Suppressor macrophage treated with lipopolysaccharide for 1 hour (primary cell): ENCODE measurements at regions not wholly inside any gene's neighbourhood (a gene's known extent, or its start where the extent isn't known, plus 50 kb on each side); places are given as distances from the start of the nearest gene placed in this dataset.
"Not testable (repeated sequence)": the region's sequence is repeated elsewhere in the genome, so short reads cannot be mapped to it uniquely, and the experiment has no call there.

ENCODE experiments used
- DNase-seq, 3 donors: peaks; one replicate each; pipeline ENCODE4 v3.0.0-alpha.2; 2020 to 2022

DNA sequence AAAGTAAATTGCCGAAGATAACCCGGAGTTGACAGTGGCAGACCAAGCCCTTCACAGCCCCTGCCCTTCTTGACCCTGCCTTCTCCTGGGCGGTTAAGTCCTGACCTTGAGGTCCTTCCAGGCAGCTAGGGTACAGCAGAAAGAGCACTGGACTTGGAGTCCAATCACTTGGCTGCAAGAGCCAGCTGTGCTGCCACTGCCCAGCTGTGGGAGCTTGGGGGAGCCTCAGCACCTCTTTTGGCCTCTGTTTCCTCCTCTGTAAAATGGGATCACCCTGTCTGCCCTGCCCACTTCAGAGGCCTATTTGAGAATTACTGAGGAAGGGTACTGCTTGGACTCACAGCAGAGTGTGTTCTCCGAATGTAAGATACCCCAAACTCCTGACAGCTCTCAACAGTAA is 66.2 kb upstream of the SMAD6 start:
- DNase-seq, result no peak

DNA sequence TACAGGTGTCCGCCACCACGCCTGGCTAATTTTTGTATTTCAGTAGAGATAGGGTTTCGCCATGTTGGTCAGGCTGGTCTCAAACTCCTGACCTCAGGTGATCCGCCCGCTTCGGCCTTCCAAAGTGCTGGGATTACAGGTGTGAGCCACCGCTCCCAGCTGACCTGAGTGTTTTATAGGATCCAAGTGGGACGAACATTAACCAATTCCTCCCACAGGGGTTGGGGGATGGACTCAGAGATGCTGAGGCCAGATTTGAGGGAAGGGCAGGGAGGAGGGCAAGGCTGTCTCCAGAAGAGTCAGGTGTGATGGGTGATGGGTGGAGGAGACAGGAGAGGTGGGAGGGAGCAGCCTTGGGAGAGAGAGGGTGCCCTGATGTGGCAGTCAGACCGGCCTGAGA is 65.0 kb upstream of the SMAD6 start:
- not testable (repeated sequence) for DNase-seq

DNA sequence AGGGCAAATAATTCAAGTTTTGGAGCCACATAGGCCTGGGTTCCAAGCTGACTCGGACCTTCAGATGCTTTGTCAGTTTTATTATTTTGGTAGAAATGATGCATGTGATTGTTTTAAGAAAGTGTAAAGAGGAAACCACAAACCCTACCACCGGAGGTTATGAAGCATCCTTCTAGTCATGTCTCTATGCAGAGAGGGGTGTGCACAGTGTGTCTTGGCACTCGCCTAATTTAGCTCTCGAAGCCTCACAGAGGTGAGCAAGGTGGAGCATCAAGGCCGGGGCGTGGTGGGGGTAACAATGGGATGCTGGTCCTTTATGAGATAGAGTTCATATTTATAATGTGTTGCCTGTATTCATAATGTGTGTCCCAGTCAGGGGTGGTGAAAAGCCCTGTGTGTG is 63.7 kb upstream of the SMAD6 start:
- no peak for DNase-seq

- DNase-seq, result no peak
These were observed 60.3 kb upstream of the SMAD6 start for GRCh38 chr15:66641485-66642315.

DNA sequence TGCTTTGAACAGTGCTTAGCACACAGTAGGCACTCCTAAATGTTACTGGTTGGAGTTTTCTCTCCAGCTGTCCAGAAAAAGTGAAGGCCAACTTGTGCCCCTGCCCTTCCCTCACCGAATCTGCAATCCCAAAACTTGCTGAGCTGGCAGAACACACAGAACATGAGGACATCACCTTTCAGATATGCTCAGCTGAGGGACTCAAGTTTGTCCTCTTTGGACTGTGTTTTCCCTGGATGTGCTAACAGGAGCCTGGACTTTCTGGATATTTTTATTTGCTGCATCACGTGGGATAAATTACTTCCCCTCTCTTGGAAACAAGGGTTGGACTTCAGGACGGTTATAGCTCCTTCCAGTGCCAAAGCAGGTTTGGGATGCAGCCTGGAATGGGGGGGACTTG is 59.5 kb upstream of the SMAD6 start:
- DNase-seq, result no peak

DNA sequence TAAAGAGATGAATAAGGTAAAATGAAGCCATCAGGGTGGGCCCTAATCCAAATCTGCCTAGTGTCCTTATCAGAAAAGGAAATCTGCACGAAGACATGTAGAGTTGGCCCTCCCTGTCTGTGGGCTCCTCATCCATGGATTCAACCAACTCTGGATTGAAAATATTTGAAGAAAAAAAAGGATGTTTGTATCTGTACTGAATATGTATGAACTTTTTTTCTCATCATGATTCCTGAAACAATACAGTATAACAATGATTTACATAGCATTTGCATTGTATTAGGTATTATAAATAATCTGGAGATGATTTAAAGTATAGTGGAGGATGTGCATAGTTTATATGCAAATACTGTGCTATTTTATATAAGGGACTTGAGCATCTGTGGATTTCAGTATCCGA is 59.0 kb upstream of the SMAD6 start:
- no peak for DNase-seq

GRCh38 chr15:66644000-66644787 is 57.8 kb upstream of the SMAD6 start:
- DNase-seq, result peak in 1 of 3 donors; percentile 19

GRCh38 chr15:66644869-66645268 is 57.2 kb upstream of the SMAD6 start:
- no peak for DNase-seq

DNA sequence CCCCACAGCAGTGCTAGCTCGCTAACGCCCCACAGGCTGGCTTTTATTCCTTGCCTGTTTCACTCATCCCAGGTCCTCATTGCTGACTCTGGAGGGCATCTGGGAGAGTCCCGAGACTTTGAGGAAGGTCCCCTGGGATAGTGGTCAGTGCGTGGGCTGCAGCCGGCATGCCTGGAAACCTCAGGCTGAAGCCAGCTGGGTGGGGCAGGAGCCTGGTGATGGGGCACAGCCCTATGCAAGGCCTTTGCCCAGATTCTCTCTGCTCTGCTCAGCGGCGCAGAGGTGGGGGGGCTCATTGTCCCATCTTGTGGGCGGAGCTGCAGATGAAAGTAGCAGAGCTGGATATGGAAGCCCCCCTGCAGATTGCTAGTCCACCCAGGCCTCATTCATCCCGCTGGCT is 55.7 kb upstream of the SMAD6 start:
- DNase-seq, result peak in 1 of 3 donors; percentile 20

GRCh38 chr15:66646799-66647198 is 55.2 kb upstream of the SMAD6 start:
- DNase-seq, result no peak

DNA sequence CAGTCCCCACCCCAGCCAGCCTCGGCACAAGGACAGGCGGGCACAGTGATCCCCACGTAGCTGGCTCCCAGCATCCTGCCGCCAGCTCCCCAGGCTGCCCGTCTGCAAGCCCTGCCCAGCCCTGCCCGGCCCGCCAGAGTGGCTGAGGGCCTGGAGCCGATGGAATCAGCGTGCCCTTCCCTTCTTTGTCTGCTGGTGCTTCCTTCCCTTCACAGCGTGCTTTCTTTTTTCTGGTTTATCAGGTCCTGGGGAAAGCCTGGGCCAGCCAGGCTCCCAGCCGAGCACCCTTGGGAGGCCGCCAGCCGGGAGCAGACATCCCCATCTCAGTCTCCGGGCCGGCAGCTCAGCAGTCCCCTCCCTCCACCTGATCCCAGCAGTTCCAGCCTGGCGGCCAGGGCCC is 54.7 kb upstream of the SMAD6 start:
- no peak for DNase-seq

DNA sequence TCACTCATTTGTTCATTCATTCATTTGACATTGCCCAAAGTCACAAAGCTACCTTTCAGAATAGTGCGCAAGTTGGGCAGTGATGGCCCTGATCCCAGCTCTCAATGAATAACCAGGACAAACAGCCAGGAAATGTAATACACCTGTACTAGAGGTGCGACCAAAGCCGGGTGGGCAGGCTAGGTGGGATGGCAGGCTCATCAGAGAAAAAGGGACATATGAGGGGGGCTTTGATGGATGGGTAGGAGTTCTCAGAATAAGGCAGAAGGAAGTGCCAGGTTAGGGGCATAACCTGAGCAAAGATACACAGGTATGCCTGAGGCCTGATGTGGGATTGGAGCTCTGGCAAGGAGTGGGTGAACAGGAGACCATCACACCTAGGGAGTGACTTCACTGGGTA is 53.4 kb upstream of the SMAD6 start:
- DNase-seq, result no peak

DNA sequence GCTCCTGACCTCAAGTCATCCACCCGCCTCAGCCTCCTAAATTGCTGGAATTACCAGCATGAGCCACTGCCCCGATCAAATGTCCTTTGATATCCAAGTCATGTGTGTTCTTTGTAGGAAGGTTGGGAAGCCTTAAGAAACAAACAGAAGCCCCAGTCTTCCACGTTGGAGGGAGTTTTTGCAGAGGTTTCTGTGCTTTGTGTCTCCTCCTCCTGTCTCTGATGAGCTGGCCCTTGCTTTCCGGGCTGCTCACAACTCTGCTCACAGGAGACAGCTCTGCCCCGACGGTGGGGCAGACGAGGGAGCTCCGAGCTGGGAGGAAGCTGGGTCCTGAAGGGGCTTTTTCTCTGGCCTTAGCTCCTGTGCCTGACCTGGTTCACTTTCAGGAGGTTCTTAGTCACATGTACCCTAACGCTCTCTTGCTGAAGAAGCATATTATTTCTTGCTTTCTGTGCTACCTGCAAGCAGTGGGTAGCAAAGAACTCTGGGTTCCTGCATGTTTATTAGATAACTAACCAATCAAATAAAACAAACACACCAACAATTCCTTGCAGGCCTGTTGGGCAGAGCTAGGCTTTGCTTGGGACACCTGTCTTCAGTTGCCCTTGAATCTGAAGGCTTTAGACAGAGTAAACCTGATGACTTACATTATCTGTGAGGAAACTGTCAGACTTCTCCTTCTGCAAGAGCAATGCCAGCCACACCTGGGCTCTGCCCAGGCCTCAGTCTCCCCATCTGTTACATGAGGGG is 52.6 kb upstream of the SMAD6 start:
- no peak for DNase-seq

GRCh38 chr15:66650433-66650832 is 51.6 kb upstream of the SMAD6 start:
- peak; percentile 88 to 90 (median 88) for DNase-seq

GRCh38 chr15:66651198-66651597 is 50.8 kb upstream of the SMAD6 start:
- DNase-seq, result peak; percentile 15 to 60 (median 51)

- no peak for DNase-seq
These were observed 50.0 kb upstream of the SMAD6 start for GRCh38 chr15:66651913-66652642.
